Panc1 (cell line): ENCODE measurements at regions not wholly inside any gene's neighbourhood (a gene's known extent, or its start where the extent isn't known, plus 50 kb on each side); places are given as distances from the start of the nearest gene placed in this dataset.

ENCODE experiments used
- SIN3A ChIP-seq: IDR thresholded peaks from 2 replicates; pipeline ENCODE4 v1.6.1; 2012; ENCODE audit warnings: low read depth, mild to moderate bottlenecking, low read length, moderate library complexity, borderline replicate concordance; ENCODE audit not compliant: insufficient read depth
- TF ChIP-seq, protein P1 (sequence below): fragments of 450-650 bp; IDR thresholded peaks from 2 replicates; pipeline ENCODE4 v1.5.1; 2017; ENCODE audit warnings: mild to moderate bottlenecking

DNA sequence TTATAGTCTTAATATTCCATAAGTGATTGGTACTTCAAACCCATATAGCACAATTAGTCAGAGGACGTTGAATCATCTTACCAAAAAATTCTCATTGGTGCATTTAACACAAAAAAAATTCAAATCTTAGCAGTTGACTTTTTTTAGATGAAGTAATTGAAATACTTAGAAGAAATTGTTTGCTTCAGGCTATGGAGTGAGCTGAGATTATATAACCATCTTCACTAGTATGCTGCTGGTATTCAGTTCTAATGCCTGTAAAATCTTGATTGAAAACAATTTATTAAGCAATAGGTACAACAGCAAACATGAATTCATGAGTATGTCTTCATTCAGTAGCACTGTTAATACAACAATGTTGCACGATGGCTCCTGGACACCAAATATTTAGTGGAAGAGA lies 250.0 kb downstream of the GPM6A start:
- TF ChIP-seq, protein P1, sequence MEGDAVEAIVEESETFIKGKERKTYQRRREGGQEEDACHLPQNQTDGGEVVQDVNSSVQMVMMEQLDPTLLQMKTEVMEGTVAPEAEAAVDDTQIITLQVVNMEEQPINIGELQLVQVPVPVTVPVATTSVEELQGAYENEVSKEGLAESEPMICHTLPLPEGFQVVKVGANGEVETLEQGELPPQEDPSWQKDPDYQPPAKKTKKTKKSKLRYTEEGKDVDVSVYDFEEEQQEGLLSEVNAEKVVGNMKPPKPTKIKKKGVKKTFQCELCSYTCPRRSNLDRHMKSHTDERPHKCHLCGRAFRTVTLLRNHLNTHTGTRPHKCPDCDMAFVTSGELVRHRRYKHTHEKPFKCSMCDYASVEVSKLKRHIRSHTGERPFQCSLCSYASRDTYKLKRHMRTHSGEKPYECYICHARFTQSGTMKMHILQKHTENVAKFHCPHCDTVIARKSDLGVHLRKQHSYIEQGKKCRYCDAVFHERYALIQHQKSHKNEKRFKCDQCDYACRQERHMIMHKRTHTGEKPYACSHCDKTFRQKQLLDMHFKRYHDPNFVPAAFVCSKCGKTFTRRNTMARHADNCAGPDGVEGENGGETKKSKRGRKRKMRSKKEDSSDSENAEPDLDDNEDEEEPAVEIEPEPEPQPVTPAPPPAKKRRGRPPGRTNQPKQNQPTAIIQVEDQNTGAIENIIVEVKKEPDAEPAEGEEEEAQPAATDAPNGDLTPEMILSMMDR, result no peak
- TF ChIP-seq SIN3A, result no peak
